ENCODE measurements at regions not wholly inside any gene's neighbourhood (a gene's known extent, or its start where the extent isn't known, plus 50 kb on each side); places are given as distances from the start of the nearest gene placed in this dataset.

- H3K4me1 Mint-ChIP-seq: no peaks in the 10 kb centered on the region
- Histone ChIP-seq H3K27me3 (replicated peaks in 1 of 2; ENCODE audit: control insufficient read depth in 2 of 2, extremely low read depth in 1 of 2, insufficient read depth in 2 of 2, low read length in 1 of 2) (no peaks in the 10 kb centered on the region), H3K27ac (ENCODE audit: low read length) (no peak overlapping the region), H3K9me3 (no peaks in the 10 kb centered on the region), H3K4me3 (ENCODE audit: control insufficient read depth in 1 of 2, extremely low read depth in 1 of 2, low read length in 1 of 2) (no peak overlapping the region), H3K4me1 (ENCODE audit: control insufficient read depth in 1 of 2, extremely low read depth in 1 of 2, insufficient read depth in 2 of 2, low read length in 2 of 2) (no peaks in the 10 kb centered on the region), H3K36me3 (ENCODE audit: control insufficient read depth in 2 of 2, extremely low read depth in 1 of 2, insufficient read depth in 1 of 2, low read length in 1 of 2) (no peaks in the 10 kb centered on the region)
- H3K36me3 Mint-ChIP-seq: no peaks in the 10 kb centered on the region
- H3K27ac Mint-ChIP-seq: no peak overlapping the region
- POLR2A ChIA-PET: no interaction called here
- no peaks in the 10 kb centered on the region for H3K27me3 Mint-ChIP-seq
- peaks cover 0 to 6% (median 0%) of the 10 kb centered on the region in 3 donors for H3K9me3 Mint-ChIP-seq
- no peak overlapping the region for H3K4me3 Mint-ChIP-seq
- CTCF ChIA-PET: no interaction called here
- no peak for ATAC-seq (replicated peaks in 1 of 4)
- DNase-seq: no peak
Observed at GRCh38 chr4:23728393-23728792, 161.5 kb downstream of the PPARGC1A start.

GRCh38 chr4:23720556-23720955 is 169.3 kb downstream of the PPARGC1A start:
- ATAC-seq (replicated peaks in 1 of 4) (no peak), DNase-seq (no peak)
- Mint-ChIP-seq H3K27me3 (no peaks in the 10 kb centered on the region), H3K9me3 (no peaks in the 10 kb centered on the region), H3K36me3 (no peaks in the 10 kb centered on the region), H3K4me3 (no peak overlapping the region), H3K4me1 (no peaks in the 10 kb centered on the region), H3K27ac (no peak overlapping the region)
- H3K4me3 ChIP-seq (ENCODE audit: control insufficient read depth in 1 of 2, extremely low read depth in 1 of 2, low read length in 1 of 2): no peak overlapping the region
- CTCF ChIA-PET: no interaction called here
- no peak overlapping the region for H3K27ac ChIP-seq (ENCODE audit: low read length)
- no peaks in the 10 kb centered on the region for H3K27me3 ChIP-seq (replicated peaks in 1 of 2; ENCODE audit: control insufficient read depth in 2 of 2, extremely low read depth in 1 of 2, insufficient read depth in 2 of 2, low read length in 1 of 2)
- H3K36me3 ChIP-seq (ENCODE audit: control insufficient read depth in 2 of 2, extremely low read depth in 1 of 2, insufficient read depth in 1 of 2, low read length in 1 of 2): no peaks in the 10 kb centered on the region
- POLR2A ChIA-PET: no interaction called here
- H3K9me3 ChIP-seq: no peaks in the 10 kb centered on the region
- WGBS (ENCODE audit: insufficient coverage): no CpG with 5 or more reads among the region's 2 CpGs
- H3K4me1 ChIP-seq (ENCODE audit: control insufficient read depth in 1 of 2, extremely low read depth in 1 of 2, insufficient read depth in 2 of 2, low read length in 2 of 2): no peaks in the 10 kb centered on the region

GRCh38 chr4:23718435-23718834 is 171.4 kb downstream of the PPARGC1A start:
- H3K4me1 Mint-ChIP-seq: no peaks in the 10 kb centered on the region
- CTCF ChIA-PET: interaction anchor here in 1 of 2 donors (0.6 kb wide), 1 partner anchor 45 kb away, joined by 3 read pairs; no protein-coding TSS in a partner anchor
- no CpG with 5 or more reads among the region's 2 CpGs for WGBS (ENCODE audit: insufficient coverage)
- Histone ChIP-seq H3K4me1 (ENCODE audit: control insufficient read depth in 1 of 2, extremely low read depth in 1 of 2, insufficient read depth in 2 of 2, low read length in 2 of 2) (no peaks in the 10 kb centered on the region), H3K9me3 (no peaks in the 10 kb centered on the region), H3K27me3 (replicated peaks in 1 of 2; ENCODE audit: control insufficient read depth in 2 of 2, extremely low read depth in 1 of 2, insufficient read depth in 2 of 2, low read length in 1 of 2) (no peaks in the 10 kb centered on the region), H3K27ac (ENCODE audit: low read length) (no peak overlapping the region), H3K4me3 (ENCODE audit: control insufficient read depth in 1 of 2, extremely low read depth in 1 of 2, low read length in 1 of 2) (no peak overlapping the region), H3K36me3 (ENCODE audit: control insufficient read depth in 2 of 2, extremely low read depth in 1 of 2, insufficient read depth in 1 of 2, low read length in 1 of 2) (no peaks in the 10 kb centered on the region)
- no peaks in the 10 kb centered on the region for H3K36me3 Mint-ChIP-seq
- no peaks in the 10 kb centered on the region for H3K9me3 Mint-ChIP-seq
- H3K27ac Mint-ChIP-seq: no peak overlapping the region
- no peak overlapping the region for H3K4me3 Mint-ChIP-seq
- POLR2A ChIA-PET: no interaction called here
- ATAC-seq (replicated peaks in 1 of 4): no peak
- H3K27me3 Mint-ChIP-seq: no peaks in the 10 kb centered on the region
- DNase-seq: no peak

- H3K36me3 Mint-ChIP-seq: no peaks in the 10 kb centered on the region
- H3K9me3 Mint-ChIP-seq: no peaks in the 10 kb centered on the region
- no peaks in the 10 kb centered on the region for H3K27me3 Mint-ChIP-seq
- no peak for DNase-seq
- Histone ChIP-seq H3K27ac (ENCODE audit: low read length) (no peak overlapping the region), H3K36me3 (ENCODE audit: control insufficient read depth in 2 of 2, extremely low read depth in 1 of 2, insufficient read depth in 1 of 2, low read length in 1 of 2) (no peaks in the 10 kb centered on the region), H3K9me3 (no peaks in the 10 kb centered on the region), H3K4me1 (ENCODE audit: control insufficient read depth in 1 of 2, extremely low read depth in 1 of 2, insufficient read depth in 2 of 2, low read length in 2 of 2) (no peaks in the 10 kb centered on the region), H3K4me3 (ENCODE audit: control insufficient read depth in 1 of 2, extremely low read depth in 1 of 2, low read length in 1 of 2) (no peak overlapping the region), H3K27me3 (replicated peaks in 1 of 2; ENCODE audit: control insufficient read depth in 2 of 2, extremely low read depth in 1 of 2, insufficient read depth in 2 of 2, low read length in 1 of 2) (no peaks in the 10 kb centered on the region)
- H3K27ac Mint-ChIP-seq: no peak overlapping the region
- no peak for ATAC-seq (replicated peaks in 1 of 4)
- no peaks in the 10 kb centered on the region for H3K4me1 Mint-ChIP-seq
- WGBS (ENCODE audit: insufficient coverage): 80% methylated on average over 1 of the region's 5 CpGs
- ChIA-PET POLR2A (no interaction called here), CTCF (no interaction called here)
- no peak overlapping the region for H3K4me3 Mint-ChIP-seq
Observed at GRCh38 chr4:23717528-23718248, 172.2 kb downstream of the PPARGC1A start.

- Mint-ChIP-seq H3K36me3 (no peaks in the 10 kb centered on the region), H3K27ac (no peak overlapping the region), H3K4me1 (no peaks in the 10 kb centered on the region), H3K27me3 (no peaks in the 10 kb centered on the region), H3K4me3 (no peak overlapping the region), H3K9me3 (no peaks in the 10 kb centered on the region)
- Histone ChIP-seq H3K27ac (ENCODE audit: low read length) (no peak overlapping the region), H3K27me3 (replicated peaks in 1 of 2; ENCODE audit: control insufficient read depth in 2 of 2, extremely low read depth in 1 of 2, insufficient read depth in 2 of 2, low read length in 1 of 2) (no peaks in the 10 kb centered on the region), H3K4me1 (ENCODE audit: control insufficient read depth in 1 of 2, extremely low read depth in 1 of 2, insufficient read depth in 2 of 2, low read length in 2 of 2) (no peaks in the 10 kb centered on the region), H3K36me3 (ENCODE audit: control insufficient read depth in 2 of 2, extremely low read depth in 1 of 2, insufficient read depth in 1 of 2, low read length in 1 of 2) (no peaks in the 10 kb centered on the region), H3K9me3 (no peaks in the 10 kb centered on the region), H3K4me3 (ENCODE audit: control insufficient read depth in 1 of 2, extremely low read depth in 1 of 2, low read length in 1 of 2) (no peak overlapping the region)
- DNase-seq: no peak
- WGBS (ENCODE audit: insufficient coverage): no CpG with 5 or more reads among the region's 1 CpG
- CTCF ChIA-PET: no interaction called here
- POLR2A ChIA-PET: no interaction called here
- ATAC-seq (replicated peaks in 1 of 4): no peak
Observed at GRCh38 chr4:23710298-23710697, 179.5 kb downstream of the PPARGC1A start.

- no peak overlapping the region for H3K27ac Mint-ChIP-seq
- no CpG with 5 or more reads among the region's 2 CpGs for WGBS (ENCODE audit: insufficient coverage)
- H3K9me3 Mint-ChIP-seq: peaks cover 0 to 7% (median 4%) of the 10 kb centered on the region in 3 donors
- H3K9me3 ChIP-seq: no peaks in the 10 kb centered on the region
- H3K27me3 ChIP-seq (replicated peaks in 1 of 2; ENCODE audit: control insufficient read depth in 2 of 2, extremely low read depth in 1 of 2, insufficient read depth in 2 of 2, low read length in 1 of 2): no peaks in the 10 kb centered on the region
- DNase-seq (no peak), ATAC-seq (replicated peaks in 1 of 4) (no peak)
- H3K4me3 ChIP-seq (ENCODE audit: control insufficient read depth in 1 of 2, extremely low read depth in 1 of 2, low read length in 1 of 2): no peak overlapping the region
- no peaks in the 10 kb centered on the region for H3K27me3 Mint-ChIP-seq
- no peaks in the 10 kb centered on the region for H3K36me3 Mint-ChIP-seq
- H3K4me1 ChIP-seq (ENCODE audit: control insufficient read depth in 1 of 2, extremely low read depth in 1 of 2, insufficient read depth in 2 of 2, low read length in 2 of 2): no peaks in the 10 kb centered on the region
- no peak overlapping the region for H3K4me3 Mint-ChIP-seq
- H3K4me1 Mint-ChIP-seq: no peaks in the 10 kb centered on the region
- POLR2A ChIA-PET: no interaction called here
- CTCF ChIA-PET: no interaction called here
- no peaks in the 10 kb centered on the region for H3K36me3 ChIP-seq (ENCODE audit: control insufficient read depth in 2 of 2, extremely low read depth in 1 of 2, insufficient read depth in 1 of 2, low read length in 1 of 2)
- no peak overlapping the region for H3K27ac ChIP-seq (ENCODE audit: low read length)
Observed at GRCh38 chr4:23707652-23708026, 182.2 kb downstream of the PPARGC1A start.
